Breast epithelium (tissue), 4 donors: ENCODE measurements at regions not wholly inside any gene's neighbourhood (a gene's known extent, or its start where the extent isn't known, plus 50 kb on each side); places are given as distances from the start of the nearest gene placed in this dataset.

Experiments used
- DNase-seq, 2 donors: peaks; one replicate each; pipeline ENCODE4 v3.0.0-alpha.2; 2019; ENCODE audit warnings: low spot score in 2 of 2
- H3K27ac ChIP-seq, 2 donors: fragments of 200-600 bp; sonication (generic) in 1 of 2; one replicate each; pipeline ENCODE4 v1.5.1; 2016 to 2019; ENCODE audit warnings: mild to moderate bottlenecking in 1 of 2
- H3K27me3 ChIP-seq, 2 donors: fragments of 200-600 bp; sonication (generic) in 1 of 2; one replicate each; pipeline versions ENCODE4 v1.5.1 to v1.6.0; 2017 to 2019; ENCODE audit warnings: control low read depth in 1 of 2, mild to moderate bottlenecking in 1 of 2
- H3K36me3 ChIP-seq: fragments of 200-600 bp; one replicate; pipeline ENCODE4 v1.5.1; 2019
- H3K4me1 ChIP-seq, 2 donors: fragments of 200-600 bp; sonication (generic); one replicate each; pipeline ENCODE4 v1.5.1; 2016 to 2019; ENCODE audit warnings: control low read depth in 1 of 2
- H3K4me3 ChIP-seq, 3 donors: fragments of 200-600 bp; sonication (generic); 1 replicate in 2 of 3; 2 replicates in 1 of 3; pipeline ENCODE4 v1.5.1; 2016 to 2019; ENCODE audit warnings: mild to moderate bottlenecking in 3 of 3, moderate library complexity in 2 of 3
- H3K9me3 ChIP-seq, 2 donors: fragments of 200-600 bp; sonication (generic) in 1 of 2; one replicate each; pipeline ENCODE4 v1.5.1; 2016 to 2019; ENCODE audit warnings: control low read depth in 1 of 2
- POLR2A ChIP-seq: fragments of 450-650 bp; IDR thresholded peaks from one replicate; pipeline ENCODE4 v1.6.1; 2016; ENCODE audit warnings: antibody characterized with exemption, mild to moderate bottlenecking, moderate library complexity
- POLR2AphosphoS5 ChIP-seq, 3 donors: sonication (generic); formaldehyde crosslinking; IDR thresholded peaks; one replicate each; pipeline ENCODE4 v1.6.1; 2017; ENCODE audit warnings: antibody characterized with exemption in 3 of 3
- intact Hi-C: fragments of 100-400 bp; cut with DNase I; formaldehyde crosslinking; loops from one replicate; pipeline ENCODE4 v1.15.1; 2023; ENCODE audit warnings: low total_unique reads
- TF ChIP-seq, protein P1 (sequence below), 3 donors: fragments of 450-650 bp; IDR thresholded peaks; one replicate each; pipeline ENCODE4 v1.5.1; 2016 to 2017; ENCODE audit warnings: antibody characterized with exemption in 3 of 3, mild to moderate bottlenecking in 3 of 3, moderate library complexity in 3 of 3

DNA sequence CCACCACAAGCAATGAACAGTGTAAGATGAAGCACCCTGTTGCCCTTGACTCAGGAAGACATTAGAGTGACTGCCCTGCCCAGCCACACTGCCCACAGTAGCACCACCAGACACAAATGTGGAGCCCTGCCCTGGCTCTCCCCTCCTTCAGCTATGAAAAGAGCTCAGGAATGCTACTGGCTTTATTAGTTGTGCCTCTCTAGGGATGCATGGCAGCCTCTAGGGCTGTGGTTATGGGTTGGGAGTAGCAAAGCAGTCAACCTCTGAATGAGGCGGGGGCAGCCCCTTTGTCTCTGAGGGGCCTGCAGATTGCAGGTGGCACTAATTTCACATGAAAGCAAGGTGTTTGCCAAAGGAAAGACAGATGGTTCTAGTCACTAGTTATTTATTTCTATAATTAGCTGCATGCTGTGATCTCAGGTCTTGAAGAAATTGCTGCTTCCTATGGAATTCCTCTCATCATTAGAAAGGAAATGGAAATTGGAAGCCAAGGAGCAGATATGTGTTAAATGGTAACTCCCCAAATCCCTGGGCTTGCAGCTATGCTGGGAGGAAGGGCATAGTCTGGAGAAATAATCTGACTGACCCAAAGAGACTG is 259.4 kb downstream of the TLR4 start:
- H3K4me1 ChIP-seq: no peaks in the 10 kb centered on the region
- H3K9me3 ChIP-seq: no peaks in the 10 kb centered on the region
- no peaks in the 10 kb centered on the region for H3K36me3 ChIP-seq
- no peak overlapping the region for H3K27ac ChIP-seq
- H3K27me3 ChIP-seq: no peaks in the 10 kb centered on the region
- no peak overlapping the region for H3K4me3 ChIP-seq
- intact Hi-C loops: no loop called here
- no peak for DNase-seq
- TF ChIP-seq POLR2AphosphoS5 (IDR thresholded peaks at IDR 0.05) (no peak), POLR2A (no peak)
- TF ChIP-seq, protein P1, sequence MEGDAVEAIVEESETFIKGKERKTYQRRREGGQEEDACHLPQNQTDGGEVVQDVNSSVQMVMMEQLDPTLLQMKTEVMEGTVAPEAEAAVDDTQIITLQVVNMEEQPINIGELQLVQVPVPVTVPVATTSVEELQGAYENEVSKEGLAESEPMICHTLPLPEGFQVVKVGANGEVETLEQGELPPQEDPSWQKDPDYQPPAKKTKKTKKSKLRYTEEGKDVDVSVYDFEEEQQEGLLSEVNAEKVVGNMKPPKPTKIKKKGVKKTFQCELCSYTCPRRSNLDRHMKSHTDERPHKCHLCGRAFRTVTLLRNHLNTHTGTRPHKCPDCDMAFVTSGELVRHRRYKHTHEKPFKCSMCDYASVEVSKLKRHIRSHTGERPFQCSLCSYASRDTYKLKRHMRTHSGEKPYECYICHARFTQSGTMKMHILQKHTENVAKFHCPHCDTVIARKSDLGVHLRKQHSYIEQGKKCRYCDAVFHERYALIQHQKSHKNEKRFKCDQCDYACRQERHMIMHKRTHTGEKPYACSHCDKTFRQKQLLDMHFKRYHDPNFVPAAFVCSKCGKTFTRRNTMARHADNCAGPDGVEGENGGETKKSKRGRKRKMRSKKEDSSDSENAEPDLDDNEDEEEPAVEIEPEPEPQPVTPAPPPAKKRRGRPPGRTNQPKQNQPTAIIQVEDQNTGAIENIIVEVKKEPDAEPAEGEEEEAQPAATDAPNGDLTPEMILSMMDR (IDR thresholded peaks at IDR 0.05): no peak

DNA sequence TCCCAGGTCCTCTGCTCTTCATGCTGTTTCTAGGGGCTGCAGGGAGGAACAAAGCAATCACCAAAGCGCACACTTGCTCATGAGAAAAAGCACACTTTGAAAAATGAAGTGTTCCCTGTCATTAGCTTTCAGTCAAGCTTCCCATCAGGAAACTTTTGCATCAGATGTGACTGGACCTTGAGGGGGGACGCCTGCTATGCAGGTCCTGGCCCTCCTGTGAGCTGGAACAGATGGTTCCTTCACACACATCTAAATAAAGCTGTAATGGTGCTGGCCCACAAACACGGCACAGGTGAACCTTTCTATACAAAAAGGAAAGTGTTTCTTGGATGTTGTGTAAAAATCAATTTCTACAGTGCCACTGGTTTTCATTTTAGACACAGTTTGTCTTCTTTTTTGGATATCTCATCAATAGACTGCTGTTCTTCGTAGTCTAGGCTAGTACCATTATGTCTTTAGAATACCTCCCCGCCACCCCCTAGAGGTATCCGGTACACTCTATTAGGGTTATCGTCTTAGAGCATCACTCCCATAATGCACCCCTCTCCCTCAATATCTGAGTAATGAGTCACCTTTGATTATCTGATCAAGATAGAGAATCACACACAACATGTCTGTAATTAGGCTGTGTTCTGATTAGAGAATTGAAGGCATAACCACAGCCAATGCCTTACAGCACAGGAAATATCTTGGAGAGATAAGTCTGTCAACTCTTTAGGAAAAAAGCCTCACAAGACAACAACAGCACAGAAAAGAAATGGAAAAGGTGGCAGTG is 266.3 kb downstream of the TLR4 start:
- no peaks in the 10 kb centered on the region for H3K9me3 ChIP-seq

DNA sequence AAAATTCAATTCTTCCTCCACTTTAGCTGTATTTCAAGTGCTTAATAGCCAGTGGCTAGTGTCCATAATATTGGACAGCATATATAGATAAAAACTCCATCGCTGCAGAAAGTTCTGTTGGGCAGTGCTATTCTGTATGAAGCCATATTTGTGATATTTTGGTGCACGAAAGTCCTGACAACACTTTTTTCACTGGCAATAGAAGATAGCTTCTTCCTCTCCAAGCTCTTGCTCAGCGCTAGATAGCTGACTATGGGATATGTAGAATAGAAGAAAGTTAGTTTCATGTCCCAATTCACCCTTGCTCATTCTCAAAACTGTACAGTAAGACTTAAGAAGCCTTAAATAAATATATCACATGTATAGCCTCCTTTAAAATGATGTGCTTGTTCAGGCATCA is 269.9 kb downstream of the TLR4 start:
- intact Hi-C loops: no loop called here
- Histone ChIP-seq H3K4me3 (no peak overlapping the region), H3K36me3 (no peaks in the 10 kb centered on the region), H3K4me1 (no peaks in the 10 kb centered on the region), H3K27ac (no peak overlapping the region), H3K27me3 (no peaks in the 10 kb centered on the region), H3K9me3 (no peaks in the 10 kb centered on the region)
- no peak for TF ChIP-seq POLR2A
- TF ChIP-seq, protein P1 (IDR thresholded peaks at IDR 0.05): no peak
- no peak for DNase-seq

More for the DNA sequence above, 266.3 kb downstream of the TLR4 start:
- Histone ChIP-seq H3K27me3 (no peaks in the 10 kb centered on the region), H3K4me1 (no peaks in the 10 kb centered on the region), H3K4me3 (no peak overlapping the region), H3K36me3 (no peaks in the 10 kb centered on the region), H3K27ac (no peak overlapping the region)
- no peak for DNase-seq
- intact Hi-C loops: no loop called here
- no peak for TF ChIP-seq POLR2AphosphoS5 (IDR thresholded peaks at IDR 0.05)
- TF ChIP-seq, protein P1 (IDR thresholded peaks at IDR 0.05): no peak
- no peak for TF ChIP-seq POLR2A

DNA sequence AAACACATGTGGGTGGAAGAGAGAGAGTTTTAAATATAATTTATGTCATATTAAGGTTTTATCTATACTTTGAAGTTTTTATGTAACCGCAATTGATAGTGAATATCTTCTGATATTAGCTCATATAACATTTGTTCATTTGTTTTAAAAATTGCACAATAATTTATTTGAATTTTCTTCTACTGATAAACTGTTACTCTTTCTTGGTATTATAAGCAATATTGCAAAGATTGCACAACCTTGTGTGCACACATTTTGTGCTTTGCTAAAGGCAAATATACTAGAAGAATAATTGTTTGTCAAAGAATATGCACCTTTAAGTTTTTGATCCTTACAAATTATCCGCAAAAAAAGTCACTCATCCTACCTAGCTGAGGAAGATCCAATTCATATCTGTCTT is 275.7 kb downstream of the TLR4 start:
- H3K4me1 ChIP-seq: no peaks in the 10 kb centered on the region
- DNase-seq: no peak
- H3K27me3 ChIP-seq: no peaks in the 10 kb centered on the region
- H3K9me3 ChIP-seq: no peaks in the 10 kb centered on the region
- no peaks in the 10 kb centered on the region for H3K36me3 ChIP-seq
- intact Hi-C loops: no loop called here
- no peak overlapping the region for H3K4me3 ChIP-seq
- H3K27ac ChIP-seq: no peak overlapping the region
- TF ChIP-seq POLR2A: no peak
- TF ChIP-seq POLR2AphosphoS5 (IDR thresholded peaks at IDR 0.05): no peak
- TF ChIP-seq, protein P1 (IDR thresholded peaks at IDR 0.05): no peak

DNA sequence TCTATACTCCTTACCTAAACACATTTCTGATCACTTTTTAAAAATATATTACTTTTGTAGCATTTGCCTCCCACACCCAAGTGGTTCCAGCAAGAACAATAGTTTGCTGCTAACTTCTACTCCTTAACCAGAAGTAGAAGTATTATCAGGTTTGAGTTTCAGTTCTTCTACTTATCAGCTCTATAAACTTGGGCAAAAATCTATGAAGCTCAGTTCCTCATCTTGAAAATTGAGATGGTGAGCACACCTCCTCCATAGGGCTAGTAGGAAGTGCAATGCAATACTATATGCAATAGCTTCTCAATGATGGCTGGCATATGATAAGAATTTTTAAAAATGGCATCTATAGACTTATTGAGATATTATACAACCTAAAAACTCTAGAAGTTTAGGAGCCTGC is 283.7 kb downstream of the TLR4 start:
- no peak for DNase-seq
- H3K9me3 ChIP-seq: no peaks in the 10 kb centered on the region

More for the DNA sequence above, 283.7 kb downstream of the TLR4 start:
- intact Hi-C loops: no loop called here
- H3K4me3 ChIP-seq: no peak overlapping the region
- no peaks in the 10 kb centered on the region for H3K4me1 ChIP-seq
- H3K27me3 ChIP-seq: no peaks in the 10 kb centered on the region
- H3K36me3 ChIP-seq: no peaks in the 10 kb centered on the region
- no peak overlapping the region for H3K27ac ChIP-seq
- TF ChIP-seq POLR2AphosphoS5 (IDR thresholded peaks at IDR 0.05) (no peak), POLR2A (no peak)
- TF ChIP-seq, protein P1 (IDR thresholded peaks at IDR 0.05): no peak
